Activated T-helper 1 cell treated with anti-CD3 and anti-CD28 coated beads, Interleukin-12 subunit alpha, Interleukin-12 subunit beta, Interleukin-2, Interleukin-4 antibody, amounts not matched to agents 30 ng/mL and 10 ng/mL and 1 ng/mL, durations not matched to agents 14 hours and 24 hours and 36 hours (primary cell): ENCODE measurements at regions not wholly inside any gene's neighbourhood (a gene's known extent, or its start where the extent isn't known, plus 50 kb on each side); places are given as distances from the start of the nearest gene placed in this dataset.
"Not testable (repeated sequence)": the region's sequence is repeated elsewhere in the genome, so short reads cannot be mapped to it uniquely, and the experiment has no call there.

Experiments used
- DNase-seq: peaks from one replicate; pipeline ENCODE4 v3.0.0; 2021; ENCODE audit warnings: low spot score
- H3K27ac Mint-ChIP-seq: one replicate; pipeline ENCODE4 v1.8.0; 2021; ENCODE audit warnings: mild to moderate bottlenecking, mixed read lengths
- H3K27me3 Mint-ChIP-seq: one replicate; pipeline ENCODE4 v1.8.0; 2022; ENCODE audit warnings: mild to moderate bottlenecking, moderate library complexity, mixed read lengths; ENCODE audit not compliant: insufficient read depth
- H3K36me3 Mint-ChIP-seq: one replicate; pipeline ENCODE4 v1.8.0; 2021; ENCODE audit warnings: low read depth, mixed read lengths
- H3K4me1 Mint-ChIP-seq: one replicate; pipeline ENCODE4 v1.8.0; 2021; ENCODE audit warnings: low read depth, mixed read lengths
- H3K4me3 Mint-ChIP-seq: one replicate; pipeline ENCODE4 v1.8.0; 2021; ENCODE audit warnings: mild to moderate bottlenecking, moderate library complexity, mixed read lengths
- H3K9me3 Mint-ChIP-seq: one replicate; pipeline ENCODE4 v1.8.0; 2021; ENCODE audit warnings: mixed read lengths
- intact Hi-C: fragments of 100-400 bp; cut with micrococcal nuclease; formaldehyde crosslinking; loops from one replicate; pipeline ENCODE4 v1.15.1; 2024

- H3K4me1 Mint-ChIP-seq, H3K27me3 Mint-ChIP-seq, DNase-seq, H3K36me3 Mint-ChIP-seq, intact Hi-C loops, H3K9me3 Mint-ChIP-seq, H3K27ac Mint-ChIP-seq, H3K4me3 Mint-ChIP-seq: not testable (repeated sequence)
These were observed 202.8 kb downstream of the EDN1 start for GRCh38 chr6:12492929-12493328.

- Mint-ChIP-seq H3K4me1 (peaks cover 9% of the 10 kb centered on the region), H3K36me3 (no peaks in the 10 kb centered on the region), H3K9me3 (no peaks in the 10 kb centered on the region), H3K4me3 (no peak overlapping the region), H3K27me3 (no peaks in the 10 kb centered on the region), H3K27ac (no peak overlapping the region)
- intact Hi-C loops: no loop called here
- no peak for DNase-seq
These were observed 203.3 kb downstream of the EDN1 start for GRCh38 chr6:12493446-12493845.

- Mint-ChIP-seq H3K36me3 (no peaks in the 10 kb centered on the region), H3K27ac (no peak overlapping the region), H3K27me3 (no peaks in the 10 kb centered on the region), H3K4me3 (no peak overlapping the region), H3K4me1 (peaks cover 9% of the 10 kb centered on the region), H3K9me3 (no peaks in the 10 kb centered on the region)
- intact Hi-C loops: no loop called here
- DNase-seq: no peak
These were observed 204.0 kb downstream of the EDN1 start for GRCh38 chr6:12494161-12494560.

GRCh38 chr6:12501990-12502389, 211.8 kb downstream of the EDN1 start:
- Mint-ChIP-seq H3K36me3 (no peaks in the 10 kb centered on the region), H3K27me3 (no peaks in the 10 kb centered on the region), H3K4me3 (no peak overlapping the region), H3K27ac (no peak overlapping the region), H3K9me3 (no peaks in the 10 kb centered on the region), H3K4me1 (no peaks in the 10 kb centered on the region)
- no peak for DNase-seq
- intact Hi-C loops: loop anchor here (10.0 kb wide), 1 partner anchor 917 kb away; no protein-coding TSS in a partner anchor

- H3K4me1 Mint-ChIP-seq: no peaks in the 10 kb centered on the region
These were observed 212.1 kb upstream of the PHACTR1 start for GRCh38 chr6:12504325-12504966.

GRCh38 chr6:12505486-12505885, 211.1 kb upstream of the PHACTR1 start:
- H3K4me1 Mint-ChIP-seq: no peaks in the 10 kb centered on the region
- H3K27me3 Mint-ChIP-seq: no peaks in the 10 kb centered on the region
- no peak overlapping the region for H3K27ac Mint-ChIP-seq
- intact Hi-C loops: loop anchor here (10.0 kb wide), 1 partner anchor 921 kb away; no protein-coding TSS in a partner anchor
- no peaks in the 10 kb centered on the region for H3K36me3 Mint-ChIP-seq
- H3K4me3 Mint-ChIP-seq: no peak overlapping the region
- peaks cover 9% of the 10 kb centered on the region for H3K9me3 Mint-ChIP-seq
- DNase-seq: no peak

More at GRCh38 chr6:12504325-12504966, 212.1 kb upstream of the PHACTR1 start:
- Mint-ChIP-seq H3K9me3 (no peaks in the 10 kb centered on the region), H3K27me3 (no peaks in the 10 kb centered on the region), H3K36me3 (no peaks in the 10 kb centered on the region), H3K4me3 (no peak overlapping the region), H3K27ac (no peak overlapping the region)
- no peak for DNase-seq
- intact Hi-C loops: loop anchor here (1.0 to 10.0 kb wide), 2 partner anchors 849 to 920 kb away; no protein-coding TSS in a partner anchor

- Mint-ChIP-seq H3K27ac (no peak overlapping the region), H3K4me1 (no peaks in the 10 kb centered on the region), H3K9me3 (peaks cover 9% of the 10 kb centered on the region), H3K4me3 (no peak overlapping the region), H3K36me3 (no peaks in the 10 kb centered on the region), H3K27me3 (no peaks in the 10 kb centered on the region)
- no peak for DNase-seq
- intact Hi-C loops: loop anchor here (10.0 kb wide), 1 partner anchor 921 kb away; no protein-coding TSS in a partner anchor
These were observed 210.4 kb upstream of the PHACTR1 start for GRCh38 chr6:12506159-12506558.

- Mint-ChIP-seq H3K27me3 (no peaks in the 10 kb centered on the region), H3K4me3 (no peak overlapping the region), H3K36me3 (no peaks in the 10 kb centered on the region), H3K9me3 (peaks cover 9% of the 10 kb centered on the region), H3K27ac (no peak overlapping the region), H3K4me1 (no peaks in the 10 kb centered on the region)
- DNase-seq: no peak
- intact Hi-C loops: loop anchor here (10.0 kb wide), 1 partner anchor 923 kb away; no protein-coding TSS in a partner anchor
These were observed 208.9 kb upstream of the PHACTR1 start for GRCh38 chr6:12507636-12508035.

GRCh38 chr6:12508553-12508952, 208.0 kb upstream of the PHACTR1 start:
- Mint-ChIP-seq H3K4me3 (no peak overlapping the region), H3K27ac (no peak overlapping the region), H3K27me3 (no peaks in the 10 kb centered on the region), H3K9me3 (peaks cover 9% of the 10 kb centered on the region), H3K36me3 (no peaks in the 10 kb centered on the region), H3K4me1 (no peaks in the 10 kb centered on the region)
- intact Hi-C loops: loop anchor here (10.0 kb wide), 1 partner anchor 924 kb away; no protein-coding TSS in a partner anchor
- DNase-seq: no peak

GRCh38 chr6:12509060-12509459, 207.5 kb upstream of the PHACTR1 start:
- H3K36me3 Mint-ChIP-seq: no peaks in the 10 kb centered on the region
- H3K4me1 Mint-ChIP-seq: no peaks in the 10 kb centered on the region
- intact Hi-C loops: loop anchor here (10.0 kb wide), 1 partner anchor 924 kb away; no protein-coding TSS in a partner anchor
- peaks cover 9% of the 10 kb centered on the region for H3K9me3 Mint-ChIP-seq
- H3K27ac Mint-ChIP-seq: no peak overlapping the region
- no peak for DNase-seq
- H3K4me3 Mint-ChIP-seq: no peak overlapping the region
- no peaks in the 10 kb centered on the region for H3K27me3 Mint-ChIP-seq

GRCh38 chr6:12516070-12516469, 200.5 kb upstream of the PHACTR1 start:
- Mint-ChIP-seq H3K36me3 (no peaks in the 10 kb centered on the region), H3K4me3 (no peak overlapping the region), H3K4me1 (no peaks in the 10 kb centered on the region), H3K27me3 (peaks cover 2% of the 10 kb centered on the region), H3K9me3 (no peaks in the 10 kb centered on the region), H3K27ac (no peak overlapping the region)
- DNase-seq: no peak
- intact Hi-C loops: no loop called here

GRCh38 chr6:12522347-12522746, 194.2 kb upstream of the PHACTR1 start:
- no peaks in the 10 kb centered on the region for H3K4me1 Mint-ChIP-seq

GRCh38 chr6:12523726-12524125, 192.8 kb upstream of the PHACTR1 start:
- Mint-ChIP-seq H3K9me3 (no peaks in the 10 kb centered on the region), H3K36me3 (no peaks in the 10 kb centered on the region), H3K4me3 (no peak overlapping the region), H3K27ac (no peak overlapping the region), H3K4me1 (no peaks in the 10 kb centered on the region), H3K27me3 (no peaks in the 10 kb centered on the region)
- no peak for DNase-seq
- intact Hi-C loops: no loop called here

More at GRCh38 chr6:12522347-12522746, 194.2 kb upstream of the PHACTR1 start:
- H3K36me3 Mint-ChIP-seq: no peaks in the 10 kb centered on the region
- no peak overlapping the region for H3K27ac Mint-ChIP-seq
- no peak for DNase-seq
- intact Hi-C loops: no loop called here
- H3K4me3 Mint-ChIP-seq: no peak overlapping the region
- H3K9me3 Mint-ChIP-seq: no peaks in the 10 kb centered on the region
- H3K27me3 Mint-ChIP-seq: no peaks in the 10 kb centered on the region
